PC-9 (cell line): ENCODE measurements at regions not wholly inside any gene's neighbourhood (a gene's known extent, or its start where the extent isn't known, plus 50 kb on each side); places are given as distances from the start of the nearest gene placed in this dataset.
"Not testable (repeated sequence)": the region's sequence is repeated elsewhere in the genome, so short reads cannot be mapped to it uniquely, and the experiment has no call there.

Experiments used
- EZH2 ChIP-seq: fragments of 200-600 bp; sonication (generic); IDR thresholded peaks from 2 replicates; pipeline ENCODE4 v1.8.0; 2017; ENCODE audit warnings: antibody characterized with exemption, low read depth
- TF ChIP-seq, protein P1 (sequence below): fragments of 200-600 bp; sonication (generic); conservative IDR thresholded peaks from 2 replicates; pipeline ENCODE4 v1.6.1; 2017; ENCODE audit warnings: mixed run types, antibody characterized with exemption, mild to moderate bottlenecking, moderate library complexity

DNA sequence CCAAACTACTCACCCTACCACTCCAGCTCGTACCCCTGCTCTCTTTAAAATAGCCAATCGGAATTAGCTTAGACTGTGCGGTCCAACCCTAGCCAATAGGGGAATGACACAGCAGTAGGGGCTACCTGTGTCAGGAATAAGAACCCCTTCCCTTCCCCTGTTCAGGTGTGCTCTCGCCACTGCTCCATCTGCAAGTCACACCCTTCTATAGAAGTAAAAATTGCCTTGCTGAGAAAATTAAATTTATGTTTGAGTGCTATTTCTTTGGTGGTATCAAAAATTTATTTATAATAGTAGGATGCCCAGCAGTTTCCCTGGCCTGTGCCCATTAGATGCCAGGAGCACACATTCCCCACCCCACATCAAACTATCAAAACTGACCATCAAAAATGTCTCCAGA, 304.7 kb upstream of the CDYL start:
- TF ChIP-seq, protein P1, sequence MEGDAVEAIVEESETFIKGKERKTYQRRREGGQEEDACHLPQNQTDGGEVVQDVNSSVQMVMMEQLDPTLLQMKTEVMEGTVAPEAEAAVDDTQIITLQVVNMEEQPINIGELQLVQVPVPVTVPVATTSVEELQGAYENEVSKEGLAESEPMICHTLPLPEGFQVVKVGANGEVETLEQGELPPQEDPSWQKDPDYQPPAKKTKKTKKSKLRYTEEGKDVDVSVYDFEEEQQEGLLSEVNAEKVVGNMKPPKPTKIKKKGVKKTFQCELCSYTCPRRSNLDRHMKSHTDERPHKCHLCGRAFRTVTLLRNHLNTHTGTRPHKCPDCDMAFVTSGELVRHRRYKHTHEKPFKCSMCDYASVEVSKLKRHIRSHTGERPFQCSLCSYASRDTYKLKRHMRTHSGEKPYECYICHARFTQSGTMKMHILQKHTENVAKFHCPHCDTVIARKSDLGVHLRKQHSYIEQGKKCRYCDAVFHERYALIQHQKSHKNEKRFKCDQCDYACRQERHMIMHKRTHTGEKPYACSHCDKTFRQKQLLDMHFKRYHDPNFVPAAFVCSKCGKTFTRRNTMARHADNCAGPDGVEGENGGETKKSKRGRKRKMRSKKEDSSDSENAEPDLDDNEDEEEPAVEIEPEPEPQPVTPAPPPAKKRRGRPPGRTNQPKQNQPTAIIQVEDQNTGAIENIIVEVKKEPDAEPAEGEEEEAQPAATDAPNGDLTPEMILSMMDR = not testable (repeated sequence)
- TF ChIP-seq EZH2 = not testable (repeated sequence)
